Gastroesophageal sphincter (tissue), 3 donors: ENCODE measurements at regions not wholly inside any gene's neighbourhood (a gene's known extent, or its start where the extent isn't known, plus 50 kb on each side); places are given as distances from the start of the nearest gene placed in this dataset.

Experiments
- POLR2A ChIP-seq, 2 donors: fragments of 450-650 bp; IDR thresholded peaks; one replicate each; pipeline ENCODE4 v1.6.1; 2017; ENCODE audit warnings: antibody characterized with exemption in 2 of 2, mild to moderate bottlenecking in 2 of 2, moderate library complexity in 1 of 2
- POLR2AphosphoS5 ChIP-seq: sonication (generic); formaldehyde crosslinking; IDR thresholded peaks from one replicate; pipeline ENCODE4 v1.6.1; 2017; ENCODE audit warnings: antibody characterized with exemption
- TF ChIP-seq, protein P1 (sequence below), 4 experiments: fragments of 200-600 bp in 2 of 4; fragments of 450-650 bp in 2 of 4; sonication (generic) in 1 of 4; IDR thresholded peaks; one replicate each; pipeline ENCODE4 v1.5.1; 2017 to 2019; ENCODE audit warnings: antibody characterized with exemption in 4 of 4, mild to moderate bottlenecking in 2 of 4, moderate library complexity in 2 of 4

- TF ChIP-seq POLR2AphosphoS5, result no peak
- no peak for TF ChIP-seq POLR2A (IDR thresholded peaks at IDR 0.05)
- TF ChIP-seq, protein P1, sequence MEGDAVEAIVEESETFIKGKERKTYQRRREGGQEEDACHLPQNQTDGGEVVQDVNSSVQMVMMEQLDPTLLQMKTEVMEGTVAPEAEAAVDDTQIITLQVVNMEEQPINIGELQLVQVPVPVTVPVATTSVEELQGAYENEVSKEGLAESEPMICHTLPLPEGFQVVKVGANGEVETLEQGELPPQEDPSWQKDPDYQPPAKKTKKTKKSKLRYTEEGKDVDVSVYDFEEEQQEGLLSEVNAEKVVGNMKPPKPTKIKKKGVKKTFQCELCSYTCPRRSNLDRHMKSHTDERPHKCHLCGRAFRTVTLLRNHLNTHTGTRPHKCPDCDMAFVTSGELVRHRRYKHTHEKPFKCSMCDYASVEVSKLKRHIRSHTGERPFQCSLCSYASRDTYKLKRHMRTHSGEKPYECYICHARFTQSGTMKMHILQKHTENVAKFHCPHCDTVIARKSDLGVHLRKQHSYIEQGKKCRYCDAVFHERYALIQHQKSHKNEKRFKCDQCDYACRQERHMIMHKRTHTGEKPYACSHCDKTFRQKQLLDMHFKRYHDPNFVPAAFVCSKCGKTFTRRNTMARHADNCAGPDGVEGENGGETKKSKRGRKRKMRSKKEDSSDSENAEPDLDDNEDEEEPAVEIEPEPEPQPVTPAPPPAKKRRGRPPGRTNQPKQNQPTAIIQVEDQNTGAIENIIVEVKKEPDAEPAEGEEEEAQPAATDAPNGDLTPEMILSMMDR (IDR thresholded peaks at IDR 0.05), result no peak
Observed at GRCh38 chr4:79132826-79133225, 193.0 kb downstream of the NAA11 start.
